ENCODE measurements at regions not wholly inside any gene's neighbourhood (a gene's known extent, or its start where the extent isn't known, plus 50 kb on each side); places are given as distances from the start of the nearest gene placed in this dataset.

DNA sequence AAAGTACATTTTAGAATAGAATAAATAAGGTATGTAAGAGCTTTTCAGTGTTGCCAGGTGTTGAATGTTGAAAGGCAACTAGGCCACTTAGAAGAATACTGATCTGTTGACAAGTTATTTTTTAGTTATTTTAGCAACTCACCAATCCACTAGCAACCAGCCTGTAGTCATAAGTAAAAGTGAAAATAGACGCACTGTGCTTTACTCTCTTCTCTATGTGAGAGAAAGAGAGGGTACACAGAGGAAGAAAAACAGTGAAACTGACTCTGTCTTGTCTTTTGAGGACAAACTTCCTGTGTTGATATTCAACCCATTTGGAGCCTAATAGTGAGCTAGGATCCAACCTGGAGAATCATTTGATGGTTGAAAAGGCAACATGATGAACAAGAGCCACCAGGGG is 327.1 kb upstream of the GOLIM4 start:
- Histone ChIP-seq H3K36me3 (ENCODE audit: low read depth, missing control alignments) (no peaks in the 10 kb centered on the region), H3K9me3 (no peaks in the 10 kb centered on the region), H3K4me1 (no peaks in the 10 kb centered on the region), H3K4me3 (no peak overlapping the region), H3K27me3 (no peaks in the 10 kb centered on the region), H3K27ac (no peak overlapping the region)
- TF ChIP-seq, protein P1, sequence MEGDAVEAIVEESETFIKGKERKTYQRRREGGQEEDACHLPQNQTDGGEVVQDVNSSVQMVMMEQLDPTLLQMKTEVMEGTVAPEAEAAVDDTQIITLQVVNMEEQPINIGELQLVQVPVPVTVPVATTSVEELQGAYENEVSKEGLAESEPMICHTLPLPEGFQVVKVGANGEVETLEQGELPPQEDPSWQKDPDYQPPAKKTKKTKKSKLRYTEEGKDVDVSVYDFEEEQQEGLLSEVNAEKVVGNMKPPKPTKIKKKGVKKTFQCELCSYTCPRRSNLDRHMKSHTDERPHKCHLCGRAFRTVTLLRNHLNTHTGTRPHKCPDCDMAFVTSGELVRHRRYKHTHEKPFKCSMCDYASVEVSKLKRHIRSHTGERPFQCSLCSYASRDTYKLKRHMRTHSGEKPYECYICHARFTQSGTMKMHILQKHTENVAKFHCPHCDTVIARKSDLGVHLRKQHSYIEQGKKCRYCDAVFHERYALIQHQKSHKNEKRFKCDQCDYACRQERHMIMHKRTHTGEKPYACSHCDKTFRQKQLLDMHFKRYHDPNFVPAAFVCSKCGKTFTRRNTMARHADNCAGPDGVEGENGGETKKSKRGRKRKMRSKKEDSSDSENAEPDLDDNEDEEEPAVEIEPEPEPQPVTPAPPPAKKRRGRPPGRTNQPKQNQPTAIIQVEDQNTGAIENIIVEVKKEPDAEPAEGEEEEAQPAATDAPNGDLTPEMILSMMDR (IDR thresholded peaks at IDR 0.05), result no peak
- no peak for DNase-seq
- WGBS, 2 donors, result 86 to 88% methylated on average over 1 of the region's 1 CpG
- intact Hi-C loops (cut with DNase I; ENCODE audit: low total_unique reads), result no loop called here

DNA sequence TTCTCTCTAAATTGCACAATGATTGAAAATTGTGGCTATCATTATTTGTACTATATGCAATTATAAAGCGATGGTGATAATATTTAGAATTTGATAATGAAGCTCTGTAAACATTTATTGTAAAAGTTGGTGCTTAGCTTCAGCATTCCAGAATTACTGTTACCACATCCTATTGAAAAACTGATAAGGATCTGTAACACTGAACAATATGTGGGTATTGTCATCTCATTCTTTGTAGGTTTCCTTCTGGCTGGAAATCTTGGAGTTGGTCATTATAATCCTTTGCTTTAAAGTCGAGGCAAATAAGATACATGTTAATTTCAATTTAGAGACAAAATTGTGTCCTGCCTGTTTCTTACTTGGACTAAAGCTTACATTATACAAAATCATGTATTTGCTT is 323.4 kb upstream of the GOLIM4 start:
- Histone ChIP-seq H3K4me1 (no peaks in the 10 kb centered on the region), H3K27ac (no peak overlapping the region), H3K9me3 (no peaks in the 10 kb centered on the region), H3K27me3 (no peaks in the 10 kb centered on the region), H3K36me3 (ENCODE audit: low read depth, missing control alignments) (no peaks in the 10 kb centered on the region), H3K4me3 (no peak overlapping the region)
- intact Hi-C loops (cut with DNase I; ENCODE audit: low total_unique reads), result no loop called here
- no peak for DNase-seq
- TF ChIP-seq, protein P1 (IDR thresholded peaks at IDR 0.05), result no peak
- TF ChIP-seq POLR2A (IDR thresholded peaks at IDR 0.05), result no peak
- 79% methylated on average over 2 of the region's 2 CpGs for WGBS, 2 donors

DNA sequence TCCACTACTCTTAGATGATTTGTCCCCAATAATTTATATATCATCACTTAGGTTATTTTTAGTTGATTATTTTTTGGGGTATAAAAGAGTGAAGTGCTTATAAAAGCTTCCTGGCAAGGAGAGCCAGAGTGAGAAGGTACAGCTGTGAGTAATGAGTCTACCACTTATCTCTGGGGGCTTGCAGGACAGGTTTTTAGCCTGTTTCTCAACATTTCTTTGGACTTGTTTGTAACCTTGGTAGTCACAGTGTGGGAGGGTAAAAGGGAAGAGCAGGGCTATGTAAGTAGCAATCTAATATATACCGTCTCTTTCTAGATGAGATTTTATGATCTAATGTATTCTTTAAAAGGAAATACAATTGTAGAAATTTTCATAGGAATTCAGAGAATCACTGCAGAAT is 321.3 kb upstream of the GOLIM4 start:
- Histone ChIP-seq H3K9me3 (no peaks in the 10 kb centered on the region), H3K36me3 (ENCODE audit: low read depth, missing control alignments) (no peaks in the 10 kb centered on the region), H3K27ac (no peak overlapping the region), H3K4me1 (no peaks in the 10 kb centered on the region), H3K27me3 (no peaks in the 10 kb centered on the region), H3K4me3 (no peak overlapping the region)
- intact Hi-C loops (cut with DNase I; ENCODE audit: low total_unique reads), result no loop called here
- no peak for DNase-seq
- no peak for TF ChIP-seq POLR2A (IDR thresholded peaks at IDR 0.05)
- TF ChIP-seq, protein P1 (IDR thresholded peaks at IDR 0.05), result no peak
- WGBS, 2 donors, result 48 to 50% methylated on average over 1 of the region's 1 CpG

DNA sequence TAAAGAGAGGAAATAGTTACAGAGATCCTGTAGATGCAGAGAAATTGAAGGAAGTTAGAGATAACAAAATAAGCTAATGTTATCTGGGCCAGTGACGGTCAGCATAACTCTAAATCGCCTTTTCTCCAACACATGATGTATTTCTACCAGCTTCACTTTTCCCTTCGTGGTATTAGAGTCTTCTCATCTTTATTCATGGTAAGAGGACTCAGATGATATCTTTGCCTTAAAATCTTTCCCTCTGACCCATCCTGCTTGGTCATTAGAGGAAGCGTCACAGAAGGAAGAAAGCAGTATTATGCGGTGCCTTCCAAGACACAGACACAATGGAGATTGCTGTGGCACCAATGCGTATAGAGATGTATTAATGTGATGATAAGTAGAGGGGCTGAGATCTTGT is 320.7 kb upstream of the GOLIM4 start:
- no peak for TF ChIP-seq POLR2A (IDR thresholded peaks at IDR 0.05)
- TF ChIP-seq, protein P1 (IDR thresholded peaks at IDR 0.05), result no peak
- no peaks in the 10 kb centered on the region for H3K27me3 ChIP-seq
- H3K27ac ChIP-seq, result no peak overlapping the region
- no peak for DNase-seq
- H3K36me3 ChIP-seq (ENCODE audit: low read depth, missing control alignments), result no peaks in the 10 kb centered on the region
- H3K4me3 ChIP-seq, result no peak overlapping the region
- H3K9me3 ChIP-seq, result no peaks in the 10 kb centered on the region
- WGBS, 2 donors, result 67 to 75% methylated on average over 6 of the region's 6 CpGs
- no peaks in the 10 kb centered on the region for H3K4me1 ChIP-seq
- intact Hi-C loops (cut with DNase I; ENCODE audit: low total_unique reads), result no loop called here

DNA sequence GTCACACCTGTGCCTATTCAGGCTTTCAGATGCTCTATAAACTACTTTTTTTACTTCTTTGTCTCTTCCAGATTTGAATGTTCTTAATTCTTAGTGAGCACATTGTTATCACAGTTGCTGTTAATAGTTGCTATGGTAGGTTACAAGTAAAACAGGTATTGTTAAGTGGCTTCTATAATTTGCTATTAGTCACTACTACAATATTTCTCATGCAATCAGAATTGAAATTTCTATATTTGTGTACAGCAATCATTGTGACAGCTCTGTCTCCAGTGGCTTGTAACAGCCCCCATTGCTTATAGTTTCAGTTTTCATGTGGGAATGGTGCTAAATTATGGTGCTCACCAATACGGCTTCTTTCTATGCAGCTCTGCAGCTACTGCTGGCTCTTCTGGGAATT is 318.4 kb upstream of the GOLIM4 start:
- H3K4me3 ChIP-seq, result no peak overlapping the region
- no peaks in the 10 kb centered on the region for H3K9me3 ChIP-seq
- 93 to 95% methylated on average over 1 of the region's 1 CpG for WGBS, 2 donors
- H3K36me3 ChIP-seq (ENCODE audit: low read depth, missing control alignments), result no peaks in the 10 kb centered on the region
- H3K27me3 ChIP-seq, result no peaks in the 10 kb centered on the region
- intact Hi-C loops (cut with DNase I; ENCODE audit: low total_unique reads), result no loop called here
- TF ChIP-seq POLR2A (IDR thresholded peaks at IDR 0.05), result no peak
- TF ChIP-seq, protein P1 (IDR thresholded peaks at IDR 0.05), result no peak
- DNase-seq, result no peak
- H3K27ac ChIP-seq, result no peak overlapping the region
- no peaks in the 10 kb centered on the region for H3K4me1 ChIP-seq

Data from testis (tissue), 2 donors.